ENCODE measurements at regions not wholly inside any gene's neighbourhood (a gene's known extent, or its start where the extent isn't known, plus 50 kb on each side); places are given as distances from the start of the nearest gene placed in this dataset.

- Histone ChIP-seq H3K36me3 (ENCODE audit: insufficient read depth, low read length) (no peaks in the 10 kb centered on the region), H3K27me3 (ENCODE audit: insufficient read depth, low read length) (no peaks in the 10 kb centered on the region), H3K4me2 (ENCODE audit: low read length) (no peak overlapping the region), H3K9me3 (ENCODE audit: insufficient read depth, low read depth, low read length) (no peaks in the 10 kb centered on the region), H3K79me2 (ENCODE audit: insufficient read depth, low read length) (no peaks in the 10 kb centered on the region), H3K27ac (ENCODE audit: low read depth, low read length) (no peak overlapping the region), H3K4me3 (ENCODE audit: insufficient read depth, low read depth, low read length) (no peak overlapping the region), H2AFZ (ENCODE audit: low read depth, low read length) (no peak overlapping the region), H4K20me1 (ENCODE audit: insufficient read depth, low read length) (no peaks in the 10 kb centered on the region), H3K4me1 (ENCODE audit: insufficient read depth, low read length) (peaks cover under 1% of the 10 kb centered on the region), H3K9ac (ENCODE audit: low read length) (no peak overlapping the region)
- Mint-ChIP-seq H3K9me3 (ENCODE audit: unreplicated experiment) (no peaks in the 10 kb centered on the region), H3K27me3 (ENCODE audit: low read depth, unreplicated experiment) (no peaks in the 10 kb centered on the region), H3K27ac (ENCODE audit: unreplicated experiment) (no peak overlapping the region), H3K36me3 (ENCODE audit: low read depth, unreplicated experiment) (no peaks in the 10 kb centered on the region), H3K4me3 (ENCODE audit: unreplicated experiment) (no peak overlapping the region), H3K4me1 (ENCODE audit: low read depth, unreplicated experiment) (peaks cover 11% of the 10 kb centered on the region)
- FAIRE-seq: no peak
- no peak for TF ChIP-seq CTCF (IDR thresholded peaks at IDR 0.05; ENCODE audit: insufficient read depth, low read depth, low read length)
- no peak for TF ChIP-seq EZH2 (IDR thresholded peaks at IDR 0.05; ENCODE audit: insufficient read depth, low read length)
- no peak for DNase-seq (ENCODE audit: low read depth)
Observed at GRCh38 chr11:128234143-128234542, 353.2 kb downstream of the ETS1 start.

- Histone ChIP-seq H3K27me3 (ENCODE audit: insufficient read depth, low read length) (no peaks in the 10 kb centered on the region), H3K9ac (ENCODE audit: low read length) (no peak overlapping the region), H2AFZ (ENCODE audit: low read depth, low read length) (no peak overlapping the region), H4K20me1 (ENCODE audit: insufficient read depth, low read length) (no peaks in the 10 kb centered on the region), H3K79me2 (ENCODE audit: insufficient read depth, low read length) (no peaks in the 10 kb centered on the region), H3K36me3 (ENCODE audit: insufficient read depth, low read length) (no peaks in the 10 kb centered on the region), H3K27ac (ENCODE audit: low read depth, low read length) (no peak overlapping the region), H3K4me3 (ENCODE audit: insufficient read depth, low read depth, low read length) (no peak overlapping the region), H3K4me1 (ENCODE audit: insufficient read depth, low read length) (no peaks in the 10 kb centered on the region), H3K9me3 (ENCODE audit: insufficient read depth, low read depth, low read length) (no peaks in the 10 kb centered on the region), H3K4me2 (ENCODE audit: low read length) (no peak overlapping the region)
- no peaks in the 10 kb centered on the region for H3K27me3 Mint-ChIP-seq (ENCODE audit: low read depth, unreplicated experiment)
- FAIRE-seq: no peak
- no peaks in the 10 kb centered on the region for H3K36me3 Mint-ChIP-seq (ENCODE audit: low read depth, unreplicated experiment)
- H3K4me3 Mint-ChIP-seq (ENCODE audit: unreplicated experiment): no peak overlapping the region
- H3K27ac Mint-ChIP-seq (ENCODE audit: unreplicated experiment): no peak overlapping the region
- H3K4me1 Mint-ChIP-seq (ENCODE audit: low read depth, unreplicated experiment): peaks cover 9% of the 10 kb centered on the region
- no peaks in the 10 kb centered on the region for H3K9me3 Mint-ChIP-seq (ENCODE audit: unreplicated experiment)
- TF ChIP-seq CTCF (IDR thresholded peaks at IDR 0.05; ENCODE audit: insufficient read depth, low read depth, low read length) (no peak), EZH2 (IDR thresholded peaks at IDR 0.05; ENCODE audit: insufficient read depth, low read length) (no peak)
- no peak for DNase-seq (ENCODE audit: low read depth)
Observed at GRCh38 chr11:128232588-128232987, 354.8 kb downstream of the ETS1 start.

GRCh38 chr11:128231845-128232410, 355.4 kb downstream of the ETS1 start:
- no peaks in the 10 kb centered on the region for H3K36me3 ChIP-seq (ENCODE audit: insufficient read depth, low read length)
- no peak overlapping the region for H3K4me3 ChIP-seq (ENCODE audit: insufficient read depth, low read depth, low read length)
- no peaks in the 10 kb centered on the region for H3K27me3 Mint-ChIP-seq (ENCODE audit: low read depth, unreplicated experiment)
- H3K9me3 Mint-ChIP-seq (ENCODE audit: unreplicated experiment): no peaks in the 10 kb centered on the region
- H3K4me1 ChIP-seq (ENCODE audit: insufficient read depth, low read length): no peaks in the 10 kb centered on the region
- no peaks in the 10 kb centered on the region for H4K20me1 ChIP-seq (ENCODE audit: insufficient read depth, low read length)
- TF ChIP-seq CTCF (IDR thresholded peaks at IDR 0.05; ENCODE audit: insufficient read depth, low read depth, low read length) (no peak), EZH2 (IDR thresholded peaks at IDR 0.05; ENCODE audit: insufficient read depth, low read length) (no peak)
- H3K27ac Mint-ChIP-seq (ENCODE audit: unreplicated experiment): no peak overlapping the region
- H3K9me3 ChIP-seq (ENCODE audit: insufficient read depth, low read depth, low read length): no peaks in the 10 kb centered on the region
- FAIRE-seq (no peak), DNase-seq (ENCODE audit: low read depth) (no peak)
- H3K27ac ChIP-seq (ENCODE audit: low read depth, low read length): no peak overlapping the region
- H2AFZ ChIP-seq (ENCODE audit: low read depth, low read length): no peak overlapping the region
- H3K9ac ChIP-seq (ENCODE audit: low read length): no peak overlapping the region
- H3K27me3 ChIP-seq (ENCODE audit: insufficient read depth, low read length): no peaks in the 10 kb centered on the region
- H3K36me3 Mint-ChIP-seq (ENCODE audit: low read depth, unreplicated experiment): no peaks in the 10 kb centered on the region
- peaks cover 9% of the 10 kb centered on the region for H3K4me1 Mint-ChIP-seq (ENCODE audit: low read depth, unreplicated experiment)
- no peaks in the 10 kb centered on the region for H3K79me2 ChIP-seq (ENCODE audit: insufficient read depth, low read length)
- no peak overlapping the region for H3K4me3 Mint-ChIP-seq (ENCODE audit: unreplicated experiment)
- H3K4me2 ChIP-seq (ENCODE audit: low read length): no peak overlapping the region

All from astrocyte (in vitro differentiated cells and primary cell).